Body of pancreas (tissue), 4 donors: ENCODE measurements at regions not wholly inside any gene's neighbourhood (a gene's known extent, or its start where the extent isn't known, plus 50 kb on each side); places are given as distances from the start of the nearest gene placed in this dataset.

Source experiments
- ATAC-seq: fragments of 150-250 bp; one replicate; pipeline ENCODE4 v1.9.1; 2016
- DNase-seq, 4 donors: peaks; one replicate each; pipeline ENCODE4 v3.0.0-alpha.2; 2019
- H3K27ac ChIP-seq, 4 donors: fragments of 200-600 bp; sonication (generic); 1 replicate in 3 of 4; 2 replicates in 1 of 4; pipeline versions ENCODE4 v1.5.1 to v1.6.1; 2016 to 2019; ENCODE audit warnings: mild to moderate bottlenecking in 1 of 4, mixed read lengths in 1 of 4, moderate library complexity in 1 of 4
- H3K27me3 ChIP-seq, 2 donors: fragments of 200-600 bp; sonication (generic); one replicate each; pipeline ENCODE4 v1.6.0; 2016; ENCODE audit warnings: mild to moderate bottlenecking in 1 of 2
- H3K36me3 ChIP-seq, 2 donors: fragments of 200-600 bp; sonication (generic); replicated peaks in 1 of 2; 2 replicates each; pipeline ENCODE4 v1.5.1; 2016; ENCODE audit warnings: low read depth in 2 of 2; ENCODE audit not compliant: insufficient read depth in 1 of 2
- H3K4me1 ChIP-seq: fragments of 200-600 bp; sonication (generic); one replicate; pipeline ENCODE4 v1.6.0; 2016
- H3K4me3 ChIP-seq, 2 donors: fragments of 200-600 bp; sonication (generic); 1 replicate in 1 of 2; 2 replicates in 1 of 2; pipeline ENCODE4 v1.5.1; 2016 to 2019
- H3K9me3 ChIP-seq, 3 donors: fragments of 200-600 bp; sonication (generic); 1 replicate in 2 of 3; 2 replicates in 1 of 3; pipeline ENCODE4 v1.5.1; 2016
- POLR2A ChIP-seq, 3 donors: fragments of 450-650 bp; IDR thresholded peaks; one replicate each; pipeline ENCODE4 v1.6.1; 2016; ENCODE audit warnings: antibody characterized with exemption in 3 of 3, mild to moderate bottlenecking in 2 of 3
- WGBS, 2 donors: methylation state at CpG; one replicate each; pipeline ENCODE4 v1.1.5; 2017; 5-methylcytosine and 5-hydroxymethylcytosine counted together
- intact Hi-C: fragments of 100-400 bp; cut with DNase I; formaldehyde crosslinking; loops from one replicate; pipeline ENCODE4 v1.15.1; 2023
- TF ChIP-seq, protein P1 (sequence below), 7 experiments: fragments of 450-650 bp in 4 of 7; fragments of 200-600 bp in 3 of 7; sonication (generic) in 3 of 7; IDR thresholded peaks; one replicate each; pipeline ENCODE4 v1.5.1; 2016 to 2019; ENCODE audit warnings: antibody characterized with exemption in 7 of 7

DNA sequence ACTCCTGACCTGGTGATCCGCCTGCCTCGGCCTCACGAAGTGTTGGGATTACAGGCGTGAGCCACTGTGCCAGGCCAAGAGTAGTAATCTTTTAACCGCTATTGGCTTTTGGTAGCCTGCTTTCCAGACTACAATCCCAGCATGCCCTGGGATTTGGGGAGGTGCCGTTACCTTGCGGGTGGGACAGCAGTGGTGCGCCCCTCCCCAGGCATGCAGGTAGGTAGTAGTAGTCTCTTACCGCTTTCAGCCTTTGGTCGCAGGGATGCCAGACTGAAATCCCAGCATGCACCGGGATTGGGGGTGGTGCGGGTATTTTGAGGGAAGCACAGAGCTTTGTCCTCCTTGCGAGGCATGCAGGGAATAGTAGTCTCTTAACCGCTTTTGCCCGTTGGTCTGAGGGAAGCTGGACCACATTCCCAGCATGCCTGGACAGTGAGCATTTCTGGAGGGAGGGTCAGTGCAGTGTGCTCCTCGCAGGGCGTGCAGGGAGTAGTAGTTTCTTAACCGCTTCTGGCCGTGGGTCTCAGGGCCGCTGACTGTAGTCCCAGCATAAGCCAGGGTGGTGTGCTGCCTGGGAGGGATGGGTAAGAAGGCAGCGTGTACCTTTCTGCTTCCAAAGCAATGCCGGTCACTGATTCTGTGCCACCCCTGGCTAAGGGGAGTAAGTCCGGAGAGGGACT, 1686.8 kb downstream of the TP53TG3F start:
- no peak for DNase-seq
- H3K27me3 ChIP-seq, result no peaks in the 10 kb centered on the region
- H3K27ac ChIP-seq, result no peak overlapping the region
- intact Hi-C loops, result no loop called here
- H3K36me3 ChIP-seq, result no peaks in the 10 kb centered on the region
- H3K4me1 ChIP-seq, result no peaks in the 10 kb centered on the region
- no peak for TF ChIP-seq POLR2A (IDR thresholded peaks at IDR 0.05)
- TF ChIP-seq, protein P1, sequence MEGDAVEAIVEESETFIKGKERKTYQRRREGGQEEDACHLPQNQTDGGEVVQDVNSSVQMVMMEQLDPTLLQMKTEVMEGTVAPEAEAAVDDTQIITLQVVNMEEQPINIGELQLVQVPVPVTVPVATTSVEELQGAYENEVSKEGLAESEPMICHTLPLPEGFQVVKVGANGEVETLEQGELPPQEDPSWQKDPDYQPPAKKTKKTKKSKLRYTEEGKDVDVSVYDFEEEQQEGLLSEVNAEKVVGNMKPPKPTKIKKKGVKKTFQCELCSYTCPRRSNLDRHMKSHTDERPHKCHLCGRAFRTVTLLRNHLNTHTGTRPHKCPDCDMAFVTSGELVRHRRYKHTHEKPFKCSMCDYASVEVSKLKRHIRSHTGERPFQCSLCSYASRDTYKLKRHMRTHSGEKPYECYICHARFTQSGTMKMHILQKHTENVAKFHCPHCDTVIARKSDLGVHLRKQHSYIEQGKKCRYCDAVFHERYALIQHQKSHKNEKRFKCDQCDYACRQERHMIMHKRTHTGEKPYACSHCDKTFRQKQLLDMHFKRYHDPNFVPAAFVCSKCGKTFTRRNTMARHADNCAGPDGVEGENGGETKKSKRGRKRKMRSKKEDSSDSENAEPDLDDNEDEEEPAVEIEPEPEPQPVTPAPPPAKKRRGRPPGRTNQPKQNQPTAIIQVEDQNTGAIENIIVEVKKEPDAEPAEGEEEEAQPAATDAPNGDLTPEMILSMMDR (IDR thresholded peaks at IDR 0.05), result no peak
- H3K9me3 ChIP-seq, result no peaks in the 10 kb centered on the region
- ATAC-seq, result no peak
- no peak overlapping the region for H3K4me3 ChIP-seq
- 74 to 75% methylated on average over 17 to 23 of the region's 23 CpGs for WGBS, 2 donors

DNA sequence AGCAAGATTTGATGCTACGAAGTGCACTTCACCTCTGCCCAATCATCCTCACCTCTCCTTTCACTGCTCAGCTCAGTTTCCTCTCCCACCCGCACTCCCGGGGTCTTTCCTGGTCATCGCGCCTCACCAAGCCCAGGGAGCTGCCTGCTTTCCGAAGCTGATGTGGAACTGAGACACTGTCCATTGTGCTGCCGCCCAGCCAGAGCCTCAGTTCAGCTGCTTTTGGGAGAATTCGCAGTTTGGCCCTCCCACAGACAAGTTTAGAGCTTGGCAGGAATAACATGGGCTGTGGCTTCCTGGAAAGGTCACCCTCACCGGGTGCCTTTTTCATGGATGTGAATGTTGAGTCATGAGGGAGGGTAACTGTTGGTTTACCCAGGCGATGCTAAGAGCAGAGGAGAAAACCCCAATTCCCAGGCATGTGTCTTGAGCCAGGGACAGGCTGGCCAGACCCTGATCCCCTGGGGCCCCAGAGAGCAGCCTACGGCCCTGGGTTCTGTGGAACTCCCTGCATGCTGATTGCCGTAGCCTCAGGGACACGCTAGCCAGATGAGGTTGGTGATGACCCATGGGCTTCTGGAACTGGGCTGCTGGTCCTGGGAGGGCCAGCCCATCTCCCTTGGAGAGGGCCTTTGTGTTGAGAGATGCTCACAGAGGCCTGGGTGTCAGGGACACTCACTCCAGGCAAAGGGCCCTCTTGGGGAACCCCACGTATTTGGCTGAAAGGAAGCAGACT, 1687.5 kb downstream of the TP53TG3F start:
- intact Hi-C loops, result no loop called here
- no peak for DNase-seq
- ATAC-seq, result no peak
- H3K9me3 ChIP-seq, result no peaks in the 10 kb centered on the region
- 64 to 66% methylated on average over 11 to 12 of the region's 14 CpGs for WGBS, 2 donors
- H3K4me1 ChIP-seq, result no peaks in the 10 kb centered on the region
- H3K36me3 ChIP-seq, result no peaks in the 10 kb centered on the region
- no peaks in the 10 kb centered on the region for H3K27me3 ChIP-seq
- H3K4me3 ChIP-seq, result no peak overlapping the region
- TF ChIP-seq POLR2A (IDR thresholded peaks at IDR 0.05), result no peak
- TF ChIP-seq, protein P1 (IDR thresholded peaks at IDR 0.05), result no peak
- H3K27ac ChIP-seq, result no peak overlapping the region

DNA sequence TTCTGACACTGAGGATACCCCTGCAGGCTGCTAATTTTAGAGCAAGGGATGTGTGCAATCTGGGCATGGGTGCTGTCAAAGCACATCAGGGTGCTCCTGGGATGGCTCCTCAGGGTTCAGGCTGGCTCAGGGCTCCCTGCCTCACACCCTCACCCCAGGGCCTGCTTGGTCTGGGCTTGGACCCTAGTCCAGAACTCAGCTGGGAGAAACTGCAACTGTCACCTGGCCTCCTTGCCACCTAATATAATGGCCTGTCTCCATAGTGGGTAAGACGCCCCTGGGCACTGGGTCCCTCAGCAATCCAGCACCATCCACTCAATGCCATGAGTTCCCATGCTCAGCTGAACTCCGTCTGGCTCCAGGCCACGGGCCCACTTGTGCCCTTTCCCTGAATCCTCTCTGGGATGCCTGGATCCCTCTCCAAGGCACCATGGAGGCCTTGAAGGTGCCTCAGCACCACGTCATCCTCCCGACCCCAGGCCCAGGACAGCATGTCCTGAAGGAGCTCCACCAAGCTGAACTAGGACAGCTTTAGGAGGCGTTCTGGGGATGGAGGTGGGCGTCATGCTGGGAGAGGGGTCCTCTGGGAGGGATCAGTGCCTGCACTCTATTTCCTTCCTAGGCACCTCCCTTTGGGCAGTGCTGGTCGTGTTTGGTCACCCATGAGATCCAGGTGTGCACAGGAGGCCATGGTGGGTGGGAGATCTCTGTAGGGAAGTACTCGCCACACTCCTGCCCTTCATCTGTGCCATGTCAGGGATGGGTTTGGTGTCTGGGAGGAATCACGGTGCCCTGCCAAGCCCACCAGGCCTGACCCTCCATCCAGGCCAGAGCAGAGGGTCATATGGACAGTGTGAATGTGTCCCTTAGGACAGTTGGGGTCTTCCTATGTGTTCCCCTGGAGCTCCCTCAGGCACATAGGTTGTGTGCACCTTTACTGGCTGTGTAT, 1688.4 kb downstream of the TP53TG3F start:
- Histone ChIP-seq H3K27ac (no peak overlapping the region), H3K4me1 (no peaks in the 10 kb centered on the region), H3K27me3 (no peaks in the 10 kb centered on the region), H3K9me3 (no peaks in the 10 kb centered on the region), H3K36me3 (no peaks in the 10 kb centered on the region), H3K4me3 (no peak overlapping the region)
- WGBS, 2 donors, result 31 to 46% methylated on average over 4 to 10 of the region's 10 CpGs
- no peak for ATAC-seq
- intact Hi-C loops, result no loop called here
- TF ChIP-seq, protein P1 (IDR thresholded peaks at IDR 0.05), result no peak
- DNase-seq, result no peak

DNA sequence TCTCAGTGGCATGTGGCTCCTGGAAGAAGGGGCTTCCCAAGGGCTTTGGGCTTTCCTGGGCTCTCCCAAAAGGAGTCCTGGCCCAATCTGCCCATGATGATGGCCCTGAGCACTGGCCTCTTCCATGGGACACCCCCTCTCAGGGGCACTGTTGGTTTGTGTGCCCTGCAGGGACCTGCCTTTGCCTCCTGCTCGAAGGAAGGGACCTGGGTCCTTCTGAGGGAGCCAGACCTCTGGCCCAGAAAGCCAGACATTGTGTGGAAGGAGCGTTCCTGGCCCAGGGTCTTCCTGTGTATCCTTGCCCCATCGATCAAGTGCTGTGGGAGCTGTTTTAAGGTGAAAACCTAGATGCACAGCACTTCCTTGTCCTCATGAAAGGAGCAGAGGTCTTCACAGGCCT, 1689.3 kb downstream of the TP53TG3F start:
- Histone ChIP-seq H3K36me3 (no peaks in the 10 kb centered on the region), H3K4me3 (no peak overlapping the region), H3K27ac (no peak overlapping the region), H3K4me1 (no peaks in the 10 kb centered on the region), H3K9me3 (no peaks in the 10 kb centered on the region), H3K27me3 (no peaks in the 10 kb centered on the region)
- DNase-seq (no peak), ATAC-seq (no peak)
- intact Hi-C loops, result no loop called here
- TF ChIP-seq POLR2A (IDR thresholded peaks at IDR 0.05), result no peak
- TF ChIP-seq, protein P1 (IDR thresholded peaks at IDR 0.05), result no peak
- WGBS, 2 donors, result 30 to 36% methylated on average over 3 of the region's 3 CpGs
